OCI-LY3 (cell line): ENCODE measurements at regions not wholly inside any gene's neighbourhood (a gene's known extent, or its start where the extent isn't known, plus 50 kb on each side); places are given as distances from the start of the nearest gene placed in this dataset.

Experiments used
- CTCF ChIP-seq: fragments of 200-600, 300-600 bp; sonication (generic); IDR thresholded peaks from 2 replicates; pipeline ENCODE4 v1.5.1; 2014; ENCODE audit warnings: antibody characterized with exemption, low read length, low read depth
- EZH2phosphoT487 ChIP-seq: fragments of 200-600 bp; shearing (Covaris generic); IDR thresholded peaks from 2 replicates; pipeline ENCODE4 v1.6.1; 2018; ENCODE audit warnings: antibody characterized with exemption, mixed run types, low read depth

GRCh38 chr18:30568333-30568732 lies 474.2 kb downstream of the DSC3 start:
- no peak for TF ChIP-seq EZH2phosphoT487
- no peak for TF ChIP-seq CTCF
